LNCaP clone FGC (cell line): ENCODE measurements at regions not wholly inside any gene's neighbourhood (a gene's known extent, or its start where the extent isn't known, plus 50 kb on each side); places are given as distances from the start of the nearest gene placed in this dataset.

Experiments used
- DNase-seq: peaks from one replicate; pipeline ENCODE4 v3.0.0-alpha.2; 2011; ENCODE audit warnings: low read depth
- H3K4me3 ChIP-seq: 2 replicates; pipeline ENCODE4 v1.5.1; 2011; ENCODE audit warnings: mild to moderate bottlenecking, low read depth, low read length, control low read depth
- TF ChIP-seq, protein P1 (sequence below): IDR thresholded peaks from 2 replicates; pipeline ENCODE4 v1.5.1; 2012; ENCODE audit warnings: mild to moderate bottlenecking; ENCODE audit not compliant: control insufficient read depth, insufficient read depth; ENCODE audit errors: extremely low read depth

DNA sequence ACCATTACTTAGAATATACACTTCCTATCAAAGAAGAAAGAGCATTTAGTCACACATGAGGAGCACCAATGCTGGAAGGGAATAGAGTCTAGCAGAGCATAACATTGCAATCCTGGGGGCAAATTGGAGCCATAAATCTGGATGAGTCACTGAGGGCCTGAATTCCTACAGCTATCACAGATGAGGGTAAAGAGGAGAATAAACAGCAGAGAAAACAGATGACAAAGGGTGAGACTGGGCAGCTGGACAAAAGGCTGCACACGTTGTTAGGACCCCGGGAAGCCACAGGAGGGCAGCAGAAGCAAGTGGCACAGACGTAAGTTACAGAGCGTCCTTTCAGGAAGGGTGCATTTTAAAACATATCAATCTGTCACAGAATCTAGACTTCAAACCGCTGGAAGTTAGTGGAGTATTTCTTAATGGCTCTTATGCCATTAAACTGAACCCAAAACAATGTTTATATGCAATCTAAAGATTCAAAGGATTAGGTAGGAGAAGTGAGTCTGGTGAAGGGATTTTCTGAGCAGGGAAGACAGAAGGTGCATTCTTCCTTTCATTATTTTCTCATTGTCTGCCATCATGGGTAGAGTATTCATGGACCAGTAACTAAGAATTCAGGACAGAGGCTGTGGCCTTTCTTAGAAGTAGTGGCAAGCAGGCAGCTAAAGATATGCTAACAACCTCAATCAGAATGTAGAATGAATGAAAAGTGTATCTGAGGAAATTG, 159.8 kb upstream of the DAAM1 start:
- DNase-seq, result peak; percentile 37
- no peak overlapping the region for H3K4me3 ChIP-seq
- TF ChIP-seq, protein P1, sequence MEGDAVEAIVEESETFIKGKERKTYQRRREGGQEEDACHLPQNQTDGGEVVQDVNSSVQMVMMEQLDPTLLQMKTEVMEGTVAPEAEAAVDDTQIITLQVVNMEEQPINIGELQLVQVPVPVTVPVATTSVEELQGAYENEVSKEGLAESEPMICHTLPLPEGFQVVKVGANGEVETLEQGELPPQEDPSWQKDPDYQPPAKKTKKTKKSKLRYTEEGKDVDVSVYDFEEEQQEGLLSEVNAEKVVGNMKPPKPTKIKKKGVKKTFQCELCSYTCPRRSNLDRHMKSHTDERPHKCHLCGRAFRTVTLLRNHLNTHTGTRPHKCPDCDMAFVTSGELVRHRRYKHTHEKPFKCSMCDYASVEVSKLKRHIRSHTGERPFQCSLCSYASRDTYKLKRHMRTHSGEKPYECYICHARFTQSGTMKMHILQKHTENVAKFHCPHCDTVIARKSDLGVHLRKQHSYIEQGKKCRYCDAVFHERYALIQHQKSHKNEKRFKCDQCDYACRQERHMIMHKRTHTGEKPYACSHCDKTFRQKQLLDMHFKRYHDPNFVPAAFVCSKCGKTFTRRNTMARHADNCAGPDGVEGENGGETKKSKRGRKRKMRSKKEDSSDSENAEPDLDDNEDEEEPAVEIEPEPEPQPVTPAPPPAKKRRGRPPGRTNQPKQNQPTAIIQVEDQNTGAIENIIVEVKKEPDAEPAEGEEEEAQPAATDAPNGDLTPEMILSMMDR, result peak; percentile 98

DNA sequence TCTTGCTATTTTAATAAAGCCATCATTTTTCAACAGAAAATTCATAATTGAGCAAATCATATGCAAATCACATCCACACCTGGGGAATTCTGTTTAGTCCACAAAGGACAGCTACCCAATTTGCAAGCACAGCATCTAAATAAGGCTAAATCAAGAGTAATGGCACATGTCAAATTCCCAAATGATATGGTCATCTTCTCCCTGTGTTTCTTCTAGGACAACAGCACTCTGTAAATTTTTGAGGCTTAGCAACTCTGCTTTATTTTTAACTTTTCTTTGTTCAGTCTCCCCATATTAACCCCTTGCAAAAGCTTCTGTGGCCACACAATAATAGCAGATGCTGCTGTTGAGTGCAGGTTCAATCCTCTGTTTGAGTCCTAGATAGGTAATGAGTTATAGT, 155.6 kb upstream of the DAAM1 start:
- no peak overlapping the region for H3K4me3 ChIP-seq
- no peak for DNase-seq
- TF ChIP-seq, protein P1, result no peak

GRCh38 chr14:59036134-59036533, 152.3 kb upstream of the DAAM1 start:
- no peak overlapping the region for H3K4me3 ChIP-seq
- TF ChIP-seq, protein P1, result no peak
- DNase-seq, result no peak

DNA sequence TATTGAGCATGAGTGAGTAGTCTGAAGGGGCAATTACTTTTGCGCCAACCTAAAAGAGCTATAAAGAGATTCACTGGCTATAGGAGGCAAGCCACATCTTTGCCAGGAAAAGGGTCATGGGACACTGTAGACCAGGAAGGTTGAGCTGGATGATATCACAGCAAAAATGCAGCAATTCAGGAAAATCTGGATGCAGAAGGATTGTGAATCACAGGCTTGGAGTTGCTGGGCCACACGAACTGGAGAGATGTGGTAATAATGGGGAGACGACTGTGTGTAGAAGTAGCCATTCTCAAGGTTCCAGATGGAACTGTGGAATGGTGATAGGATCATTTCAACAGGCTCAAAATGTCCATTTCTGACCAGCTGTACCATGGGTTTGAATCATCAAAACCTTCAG, 151.4 kb upstream of the DAAM1 start:
- TF ChIP-seq, protein P1, result no peak
- DNase-seq, result no peak
- no peak overlapping the region for H3K4me3 ChIP-seq

- no peak for DNase-seq
- TF ChIP-seq, protein P1, result no peak
- no peak overlapping the region for H3K4me3 ChIP-seq
Measured at GRCh38 chr14:59037620-59038019, 150.8 kb upstream of the DAAM1 start.

DNA sequence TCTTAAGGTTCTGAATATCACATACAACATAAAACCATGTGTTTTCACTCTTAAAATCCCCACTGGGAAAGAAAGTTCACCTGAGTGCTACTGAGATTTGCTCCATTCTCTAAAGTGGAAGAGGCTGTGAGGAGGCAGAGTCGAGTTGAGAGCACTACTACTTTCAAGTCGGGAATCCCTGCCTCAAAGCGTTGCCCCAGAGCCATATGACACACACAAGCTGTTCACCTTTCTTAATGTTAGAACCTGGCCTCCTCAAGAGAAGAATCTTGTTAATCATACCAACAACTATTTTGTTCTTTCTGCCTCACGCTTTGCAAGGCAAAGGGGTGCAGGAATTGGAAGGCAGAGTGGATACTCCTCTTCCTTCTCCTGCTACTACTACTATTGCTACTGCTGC, 149.7 kb upstream of the DAAM1 start:
- no peak overlapping the region for H3K4me3 ChIP-seq
- TF ChIP-seq, protein P1, result no peak
- no peak for DNase-seq

DNA sequence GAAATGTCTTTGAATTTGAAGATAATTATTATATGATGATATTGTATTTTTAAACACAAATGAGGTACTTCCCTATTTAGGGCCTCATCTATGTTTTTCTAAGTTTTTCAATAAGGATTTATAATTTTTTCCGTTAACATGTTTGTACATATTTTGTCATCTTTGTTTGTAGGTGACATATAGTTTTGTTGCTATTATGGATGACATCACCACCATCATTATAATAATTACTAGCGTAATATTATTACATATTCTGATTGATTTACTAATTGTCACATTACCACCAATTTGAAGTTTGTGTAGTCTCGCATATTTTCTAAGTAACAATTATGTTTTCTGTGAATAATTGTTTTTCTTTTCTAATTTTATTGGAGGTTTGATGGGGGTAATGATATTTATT, 147.2 kb upstream of the DAAM1 start:
- TF ChIP-seq, protein P1, result no peak
- H3K4me3 ChIP-seq, result no peak overlapping the region
- no peak for DNase-seq
